Occipital lobe (tissue), 1 donor: ENCODE measurements at regions not wholly inside any gene's neighbourhood (a gene's known extent, or its start where the extent isn't known, plus 50 kb on each side); places are given as distances from the start of the nearest gene placed in this dataset.
"Not testable (repeated sequence)": the region's sequence is repeated elsewhere in the genome, so short reads cannot be mapped to it uniquely, and the experiment has no call there.

Experiments
- DNase-seq: peaks from one replicate; lab custom pipeline; 2025; lab: John Stamatoyannopoulos, UW

DNA sequence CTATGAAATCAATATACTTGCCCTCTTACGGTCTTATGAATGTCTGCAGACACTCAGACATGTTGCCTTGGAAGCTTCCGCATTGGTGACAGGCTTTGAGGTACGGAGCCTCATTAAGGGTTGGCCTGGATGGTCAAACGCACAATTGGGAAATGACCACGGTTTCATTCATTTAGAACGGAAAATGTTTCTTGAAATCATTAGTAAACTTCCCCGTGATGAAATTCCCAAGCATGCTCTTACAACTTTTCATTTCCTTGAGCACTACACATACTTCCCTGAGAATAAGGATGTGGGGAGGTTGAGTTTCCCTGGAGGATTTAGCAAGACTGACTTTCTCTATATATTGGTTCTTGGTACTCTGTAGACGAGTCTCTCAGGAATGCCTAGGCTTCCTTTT is 146.3 kb downstream of the HLX start:
- no peak for DNase-seq

DNA sequence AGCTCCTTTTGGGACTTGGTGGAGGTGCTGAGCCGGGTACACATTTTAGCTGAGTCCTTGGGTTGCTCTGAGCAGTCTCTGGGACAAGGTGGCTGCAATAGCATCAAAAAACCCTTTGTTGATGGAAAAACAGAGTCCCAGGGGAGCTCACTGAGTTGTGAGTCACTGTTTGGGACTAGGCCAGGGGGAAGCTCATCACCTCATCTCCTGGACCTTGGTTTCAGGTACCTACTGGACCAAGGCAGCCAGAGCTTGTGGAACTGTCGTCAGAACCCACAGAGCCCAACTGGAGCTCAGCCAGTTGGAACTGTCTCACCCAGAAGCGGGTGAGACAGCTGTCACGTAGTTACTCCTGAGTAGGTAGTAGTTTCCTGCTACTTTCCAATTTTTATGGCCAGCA is 146.7 kb downstream of the HLX start:
- no peak for DNase-seq

GRCh38 chr1:221029981-221030649 is 150.9 kb downstream of the HLX start:
- no peak for DNase-seq

DNA sequence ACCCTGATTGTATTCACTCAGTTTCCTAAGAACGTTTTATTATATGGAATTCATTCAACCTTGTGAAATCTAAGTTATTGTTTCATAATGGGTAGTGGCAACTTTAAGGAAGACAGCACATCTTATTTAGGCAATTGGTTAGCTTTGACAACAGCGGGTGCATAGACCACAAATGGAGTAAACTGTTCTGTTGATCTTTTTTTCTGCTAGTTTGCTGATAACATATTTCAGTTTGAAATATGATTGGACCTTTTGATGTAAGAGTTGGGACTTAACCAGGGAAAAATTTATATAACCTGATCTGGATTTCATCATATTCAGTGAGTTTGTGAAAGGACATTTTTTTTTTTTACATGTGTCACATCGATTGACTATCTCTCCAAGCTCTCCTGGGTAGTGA is 151.7 kb downstream of the HLX start:
- no peak for DNase-seq

- DNase-seq = no peak
Measured at GRCh38 chr1:221031458-221032203, 152.4 kb downstream of the HLX start.

GRCh38 chr1:221032204-221032585 is 153.0 kb downstream of the HLX start:
- no peak for DNase-seq

GRCh38 chr1:221032637-221033280 is 153.5 kb downstream of the HLX start:
- no peak for DNase-seq

GRCh38 chr1:221035662-221036153 is 156.5 kb downstream of the HLX start:
- no peak for DNase-seq

- no peak for DNase-seq
Measured at GRCh38 chr1:221039616-221040015, 160.4 kb downstream of the HLX start.

DNA sequence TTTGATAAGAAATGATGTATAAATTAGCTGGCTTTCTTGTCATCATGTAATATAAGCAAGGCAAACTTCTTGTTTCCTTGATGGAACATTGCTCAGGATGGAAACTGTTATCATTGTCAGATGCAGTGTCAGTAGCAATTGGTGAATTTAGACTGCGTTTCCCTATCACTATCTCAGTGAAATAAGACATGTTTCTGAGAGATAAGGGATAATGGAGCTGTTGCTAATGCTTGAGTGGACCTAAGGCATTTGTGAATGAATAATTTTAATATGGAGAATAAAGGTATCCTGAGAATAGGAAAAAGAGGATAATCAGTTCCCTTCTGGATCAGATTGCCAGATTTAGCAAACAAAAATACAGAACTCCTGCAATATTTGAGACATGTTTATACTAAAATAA is 160.9 kb downstream of the HLX start:
- no peak for DNase-seq

DNA sequence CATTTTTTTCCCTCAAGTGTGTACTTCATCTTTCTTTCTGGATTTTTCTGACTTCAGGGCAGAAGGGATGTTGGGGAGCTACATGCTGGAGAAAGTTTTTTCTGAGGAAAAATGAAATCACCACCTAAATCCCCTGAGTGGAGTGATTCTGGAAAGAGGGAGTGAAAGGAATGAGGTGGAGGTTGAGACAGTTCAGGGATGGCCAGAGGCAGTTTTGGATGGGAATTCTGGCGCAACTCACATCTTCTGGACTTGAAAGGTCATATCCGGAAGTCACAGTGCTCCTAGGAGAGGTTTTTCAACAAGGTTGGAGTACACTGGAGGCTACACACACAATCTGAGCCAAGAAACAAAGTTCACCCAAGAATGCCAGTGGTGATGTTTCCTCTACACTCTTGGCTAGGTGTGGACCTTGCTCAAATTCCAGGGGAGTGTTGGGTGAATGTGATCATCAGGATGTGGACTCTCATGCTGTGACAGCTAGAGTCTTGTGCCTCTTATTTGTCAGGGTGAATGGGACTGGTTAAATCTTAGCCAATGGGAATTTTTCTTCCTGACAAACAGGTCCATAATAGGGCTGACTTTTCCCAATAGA is 161.5 kb downstream of the HLX start:
- no peak for DNase-seq

DNA sequence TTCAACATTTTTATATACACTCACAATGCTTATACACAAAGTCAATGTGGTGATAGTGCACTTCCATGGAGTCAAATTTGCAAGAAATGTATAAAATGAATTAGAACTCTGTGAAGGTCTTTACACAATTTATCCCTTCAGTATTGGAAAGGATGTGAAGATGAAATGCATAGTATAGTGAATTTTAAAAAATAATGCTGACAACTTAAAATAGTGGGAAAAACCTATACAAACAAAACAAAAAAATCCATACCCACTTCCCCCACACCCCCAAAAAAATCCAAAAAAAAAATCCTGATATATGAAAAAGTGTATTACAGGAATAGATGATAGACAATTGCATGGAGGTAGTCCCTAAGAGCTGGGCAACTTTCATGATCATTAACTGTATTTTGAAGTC is 165.3 kb downstream of the HLX start:
- no peak for DNase-seq

- DNase-seq = no peak
Measured at GRCh38 chr1:221045151-221045550, 165.9 kb downstream of the HLX start.

DNA sequence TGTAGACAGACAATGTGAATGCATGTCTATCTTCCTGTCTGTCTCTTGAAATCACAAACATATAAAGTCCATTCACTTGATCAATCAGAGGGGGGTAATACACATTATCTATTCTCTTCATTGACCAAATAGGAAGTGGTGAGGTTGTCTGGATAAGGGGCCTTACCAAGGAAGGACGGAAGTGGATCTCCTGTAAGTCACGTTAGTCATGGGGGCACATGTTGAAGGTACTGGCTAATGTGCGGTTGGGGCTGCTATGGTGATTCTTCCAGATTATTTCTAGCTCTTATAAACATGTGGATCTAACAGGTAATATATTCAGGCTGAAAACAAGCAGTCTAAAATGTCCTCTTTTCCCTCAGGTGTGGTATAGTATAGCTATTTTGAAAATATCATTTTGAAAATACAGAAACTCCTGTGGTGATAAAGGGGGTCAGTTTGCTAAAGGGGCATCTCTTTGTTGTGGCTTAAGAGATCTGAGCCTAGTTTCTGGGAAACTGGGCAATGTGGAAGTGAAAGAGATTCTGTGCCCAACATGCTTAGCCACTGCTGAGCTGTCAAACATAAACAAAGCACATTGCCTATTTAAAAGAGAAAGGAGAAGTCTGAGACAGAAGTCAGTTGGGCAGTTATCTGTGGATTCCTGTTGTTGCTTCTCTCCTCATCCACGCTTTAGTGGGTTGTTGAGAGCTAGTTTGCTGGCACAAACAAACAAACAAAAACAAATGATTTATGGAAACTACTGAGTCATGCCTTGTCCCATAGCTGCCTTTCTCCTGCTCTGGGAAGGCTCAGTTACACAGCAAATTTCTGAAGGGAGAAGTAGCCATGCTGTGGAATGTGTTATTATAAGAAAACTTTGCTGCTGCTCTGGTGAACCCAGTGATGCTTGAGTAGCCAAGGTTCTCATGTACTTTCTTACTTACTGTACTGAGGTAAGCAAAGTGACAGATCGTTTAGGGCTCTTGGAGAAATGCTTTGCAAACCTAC is 166.9 kb downstream of the HLX start:
- no peak for DNase-seq

DNA sequence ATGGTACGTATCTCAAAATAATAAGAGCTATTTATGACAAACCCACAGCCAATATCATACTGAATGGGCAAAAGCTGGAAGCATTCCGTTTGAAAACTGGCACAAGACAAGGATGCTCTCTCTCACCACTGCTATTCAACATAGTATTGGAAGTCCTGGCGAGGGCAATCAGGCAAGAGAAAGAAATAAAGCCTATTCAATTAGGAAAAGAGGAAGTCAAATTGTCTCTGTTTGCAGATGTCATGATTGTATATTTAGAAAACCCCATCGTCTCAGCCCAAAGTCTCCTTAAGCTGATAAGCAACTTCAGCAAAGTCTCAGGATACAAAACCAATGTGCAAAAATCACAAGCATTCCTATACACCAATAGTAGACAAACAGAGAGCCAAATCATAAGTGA is 172.1 kb downstream of the HLX start:
- DNase-seq = not testable (repeated sequence)

DNA sequence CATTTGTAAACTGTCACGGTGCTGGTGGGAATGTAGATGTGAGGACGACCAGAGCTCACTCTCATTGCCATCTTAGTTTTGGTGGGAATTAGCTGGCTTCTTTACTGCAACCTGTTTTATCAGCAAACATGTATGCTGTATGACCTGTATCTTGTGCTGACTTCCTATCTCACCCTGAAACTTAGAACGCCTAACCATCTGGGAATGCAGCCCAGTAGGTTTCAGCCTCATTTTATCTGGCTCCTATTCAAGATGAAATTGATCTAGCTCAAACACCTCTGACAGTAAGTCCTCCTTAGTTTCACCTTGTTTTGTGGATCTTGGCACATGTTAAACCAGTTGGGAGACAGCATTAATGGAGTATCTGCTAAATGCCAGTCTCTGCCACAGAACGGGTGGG is 174.6 kb downstream of the HLX start:
- no peak for DNase-seq

- no peak for DNase-seq
Measured at GRCh38 chr1:221059506-221059905, 180.3 kb downstream of the HLX start.

DNA sequence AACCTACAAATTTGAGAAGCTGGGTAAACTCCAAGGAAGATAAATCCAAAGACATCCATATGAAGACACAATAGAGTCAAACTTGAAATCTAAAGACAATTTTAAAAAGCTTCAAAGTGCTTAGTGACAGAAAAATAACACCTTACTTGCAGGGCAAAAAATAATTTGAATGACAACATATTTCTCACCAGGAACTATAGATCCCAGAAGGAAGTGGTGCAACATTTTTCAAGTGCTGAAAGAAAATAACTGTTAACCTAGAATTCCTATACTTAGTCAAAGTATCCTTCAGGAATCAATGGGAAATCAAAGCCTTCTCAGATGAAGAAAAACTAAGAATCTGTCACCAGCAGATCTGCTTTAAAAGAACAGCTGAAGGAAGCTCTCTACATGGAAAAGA is 184.4 kb downstream of the HLX start:
- DNase-seq = no peak

DNA sequence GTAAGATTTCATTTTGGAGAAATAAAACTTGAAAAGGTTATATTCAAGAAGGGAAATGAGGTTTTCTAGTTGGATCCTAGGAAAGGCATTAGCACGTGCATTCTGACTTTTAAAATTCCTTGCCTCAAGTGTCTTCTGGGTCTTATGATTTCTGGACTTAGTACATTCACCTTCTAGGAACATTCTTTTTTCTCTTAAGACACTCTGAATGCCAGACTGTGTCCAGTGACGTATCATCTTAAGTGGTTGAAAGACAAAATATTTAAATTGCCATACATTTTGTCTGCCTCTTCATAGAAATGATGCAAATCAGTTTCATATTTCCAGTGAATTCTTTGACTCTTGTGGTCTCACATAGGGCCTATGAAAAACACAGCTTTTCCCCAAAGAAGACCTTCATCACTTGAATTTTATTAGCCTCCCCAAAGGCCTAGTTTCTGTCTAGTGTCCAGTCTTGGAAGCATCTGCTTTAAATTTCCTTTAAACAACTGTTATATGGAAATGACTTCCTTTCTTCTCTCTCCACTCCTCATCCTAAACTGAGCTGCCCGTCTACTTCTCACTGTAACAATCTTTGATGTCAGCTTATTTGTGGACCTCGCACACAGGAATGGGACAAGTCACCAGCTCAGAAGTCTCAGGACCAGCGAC is 187.2 kb downstream of the HLX start:
- no peak for DNase-seq

DNA sequence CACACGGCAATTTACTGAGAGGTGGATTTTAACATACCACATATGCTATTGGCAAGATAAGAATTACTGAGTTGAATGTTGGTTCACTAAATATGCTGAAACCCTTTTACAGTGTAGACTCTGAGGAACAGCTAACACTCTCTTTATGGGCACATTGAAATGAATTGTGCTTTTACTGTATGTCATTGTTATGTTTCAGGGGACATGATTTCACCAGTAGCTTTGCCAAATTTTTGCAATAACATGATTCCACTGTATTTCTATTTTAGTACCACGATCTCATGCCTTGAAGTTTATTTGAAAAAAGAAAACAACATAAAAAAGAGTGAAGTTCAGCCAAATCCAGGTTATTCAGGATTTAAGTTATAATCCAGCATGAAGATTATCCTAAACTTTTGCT is 188.5 kb downstream of the HLX start:
- no peak for DNase-seq
